ENCODE measurements at regions not wholly inside any gene's neighbourhood (a gene's known extent, or its start where the extent isn't known, plus 50 kb on each side); places are given as distances from the start of the nearest gene placed in this dataset.
A peak's percentile ranks its signal among the peaks of the same experiment; 100 is the strongest.

DNA sequence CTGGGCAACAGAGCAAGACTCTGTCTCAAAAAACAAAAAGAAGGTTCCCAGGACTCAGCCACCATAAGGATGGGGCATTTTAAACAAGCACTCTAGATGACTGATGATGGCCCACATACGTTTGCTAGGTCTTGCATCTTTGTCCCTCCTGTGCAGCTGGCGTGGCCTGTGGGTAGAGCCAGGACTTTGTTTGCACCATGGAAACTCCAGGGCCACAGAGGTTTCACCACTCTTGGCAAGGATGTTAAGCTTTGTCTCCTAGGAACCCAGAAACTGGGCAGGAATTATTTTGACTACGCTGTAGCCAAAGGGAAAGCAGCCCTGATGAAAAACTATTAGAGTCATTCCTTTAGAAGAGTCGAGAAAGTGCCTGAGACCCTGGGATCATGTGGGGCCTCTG, 54.1 kb upstream of the CALM2 start:
- Mint-ChIP-seq H3K4me3 (no peak overlapping the region), H3K36me3 (ENCODE audit: low read depth) (no peaks in the 10 kb centered on the region), H3K9me3 (no peaks in the 10 kb centered on the region), H3K27ac (no peak overlapping the region), H3K4me1 (peaks cover 39% of the 10 kb centered on the region), H3K27me3 (ENCODE audit: low read depth, poor library complexity) (peaks cover 3% of the 10 kb centered on the region)
- DNase-seq = no peak
- TF ChIP-seq, protein P1, sequence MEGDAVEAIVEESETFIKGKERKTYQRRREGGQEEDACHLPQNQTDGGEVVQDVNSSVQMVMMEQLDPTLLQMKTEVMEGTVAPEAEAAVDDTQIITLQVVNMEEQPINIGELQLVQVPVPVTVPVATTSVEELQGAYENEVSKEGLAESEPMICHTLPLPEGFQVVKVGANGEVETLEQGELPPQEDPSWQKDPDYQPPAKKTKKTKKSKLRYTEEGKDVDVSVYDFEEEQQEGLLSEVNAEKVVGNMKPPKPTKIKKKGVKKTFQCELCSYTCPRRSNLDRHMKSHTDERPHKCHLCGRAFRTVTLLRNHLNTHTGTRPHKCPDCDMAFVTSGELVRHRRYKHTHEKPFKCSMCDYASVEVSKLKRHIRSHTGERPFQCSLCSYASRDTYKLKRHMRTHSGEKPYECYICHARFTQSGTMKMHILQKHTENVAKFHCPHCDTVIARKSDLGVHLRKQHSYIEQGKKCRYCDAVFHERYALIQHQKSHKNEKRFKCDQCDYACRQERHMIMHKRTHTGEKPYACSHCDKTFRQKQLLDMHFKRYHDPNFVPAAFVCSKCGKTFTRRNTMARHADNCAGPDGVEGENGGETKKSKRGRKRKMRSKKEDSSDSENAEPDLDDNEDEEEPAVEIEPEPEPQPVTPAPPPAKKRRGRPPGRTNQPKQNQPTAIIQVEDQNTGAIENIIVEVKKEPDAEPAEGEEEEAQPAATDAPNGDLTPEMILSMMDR (IDR thresholded peaks at IDR 0.05) = no peak

DNA sequence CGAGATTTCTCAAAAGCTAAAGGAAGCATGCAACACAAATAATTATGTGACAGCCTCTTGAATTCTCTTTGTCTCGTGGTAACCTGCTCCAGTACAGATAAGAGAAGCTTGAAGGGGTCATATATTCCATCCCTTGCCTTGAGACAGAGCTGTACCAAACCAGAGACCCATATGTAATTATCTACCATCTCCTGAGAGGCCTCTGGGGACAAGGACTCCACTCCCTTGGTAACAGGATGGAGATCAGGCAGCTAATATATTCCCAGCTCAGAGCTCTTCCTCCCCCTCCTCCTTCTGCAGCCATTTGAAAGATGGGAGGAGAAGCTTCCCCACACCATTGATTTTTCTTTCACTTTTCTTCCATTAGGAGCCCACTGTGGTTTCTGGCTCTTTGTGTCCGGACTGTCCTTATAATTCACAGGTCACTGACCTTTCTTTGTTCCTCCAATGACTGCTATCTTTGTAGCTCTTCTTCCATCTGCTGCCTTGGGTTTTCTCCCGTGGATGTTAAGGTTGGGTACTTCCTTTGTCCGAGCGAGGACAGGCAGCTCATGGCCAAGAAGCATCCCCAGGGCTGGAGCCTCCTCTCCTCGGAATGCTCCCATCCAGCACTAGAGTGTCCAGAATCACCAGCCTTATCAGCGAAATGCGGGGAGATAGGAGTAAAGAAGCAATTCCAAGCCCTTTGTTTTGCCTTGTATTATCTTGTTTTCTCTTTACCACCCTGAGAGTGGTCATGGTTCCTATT, 51.4 kb upstream of the CALM2 start:
- Mint-ChIP-seq H3K9me3 (no peaks in the 10 kb centered on the region), H3K27ac (peak overlapping the region; percentile 83), H3K4me3 (peak overlapping the region; percentile 2), H3K27me3 (ENCODE audit: low read depth, poor library complexity) (peaks cover 3% of the 10 kb centered on the region), H3K4me1 (peaks cover 63% of the 10 kb centered on the region), H3K36me3 (ENCODE audit: low read depth) (no peaks in the 10 kb centered on the region)
- DNase-seq = no peak
- TF ChIP-seq, protein P1 (IDR thresholded peaks at IDR 0.05) = no peak

DNA sequence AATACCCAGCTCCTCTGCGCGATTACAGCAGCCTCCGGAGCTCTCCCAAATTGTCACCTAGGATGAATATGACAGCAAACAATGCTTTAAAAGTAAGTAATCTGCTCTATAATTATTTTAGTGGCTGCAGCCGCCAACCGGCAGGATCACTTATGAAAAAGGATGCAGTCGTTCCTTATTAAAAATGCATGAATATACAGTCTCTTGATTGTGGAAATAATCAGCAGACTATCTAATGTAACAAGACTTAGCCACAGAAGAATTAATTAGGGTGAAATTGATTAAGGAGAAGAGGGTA, 50.6 kb upstream of the CALM2 start:
- Mint-ChIP-seq H3K27me3 (ENCODE audit: low read depth, poor library complexity) (peaks cover 3% of the 10 kb centered on the region), H3K9me3 (no peaks in the 10 kb centered on the region), H3K27ac (peak overlapping the region; percentile 18), H3K4me1 (peaks cover 67% of the 10 kb centered on the region), H3K36me3 (ENCODE audit: low read depth) (no peaks in the 10 kb centered on the region), H3K4me3 (no peak overlapping the region)
- TF ChIP-seq, protein P1 (IDR thresholded peaks at IDR 0.05) = no peak
- no peak for DNase-seq

DNA sequence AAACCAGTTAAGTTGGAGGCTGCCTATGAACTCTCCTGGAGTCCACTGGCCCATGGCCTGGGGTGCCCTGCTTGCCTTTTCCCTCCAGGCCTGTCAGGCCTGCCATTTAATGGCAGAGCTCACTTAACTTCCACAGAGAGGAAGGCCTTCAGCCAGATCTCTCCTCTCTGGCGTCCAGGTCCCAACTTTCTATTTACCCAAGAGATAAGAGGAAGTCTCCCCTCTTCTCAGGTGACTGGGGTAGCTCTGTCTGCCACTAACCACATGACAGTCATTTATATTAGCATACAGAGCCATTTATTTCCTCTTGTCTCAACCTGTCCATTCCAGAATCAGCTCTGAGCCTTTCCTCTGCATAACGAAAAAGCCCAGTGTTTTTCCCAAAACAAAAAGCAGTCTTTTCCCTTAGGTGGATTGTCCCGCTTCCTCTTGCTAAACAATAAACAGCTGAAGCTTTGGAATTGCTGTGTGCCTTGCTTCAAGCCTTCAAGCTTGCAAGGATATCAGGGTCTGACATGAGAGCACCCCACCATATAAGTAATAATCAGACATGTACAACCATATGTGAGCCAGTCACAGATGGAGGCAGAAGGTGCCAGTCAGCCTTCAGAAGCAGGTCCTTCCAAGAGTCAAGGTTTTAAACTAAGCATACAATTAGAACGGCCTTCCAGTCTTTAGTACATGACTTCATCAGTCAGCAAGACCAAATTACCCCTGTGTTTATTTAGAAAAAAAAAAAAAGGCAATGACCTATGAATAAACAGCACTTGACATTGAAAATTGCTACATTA, 50.0 kb upstream of the CALM2 start:
- DNase-seq = no peak
- Mint-ChIP-seq H3K27me3 (ENCODE audit: low read depth, poor library complexity) (peaks cover 3% of the 10 kb centered on the region), H3K27ac (peak overlapping the region; percentile 68), H3K4me1 (peaks cover 70% of the 10 kb centered on the region), H3K4me3 (no peak overlapping the region), H3K9me3 (no peaks in the 10 kb centered on the region), H3K36me3 (ENCODE audit: low read depth) (no peaks in the 10 kb centered on the region)
- TF ChIP-seq, protein P1 (IDR thresholded peaks at IDR 0.05) = no peak

Data from nephron progenitor cell (in vitro differentiated cells).